Endothelial cell of umbilical vein (primary cell): ENCODE measurements at regions not wholly inside any gene's neighbourhood (a gene's known extent, or its start where the extent isn't known, plus 50 kb on each side); places are given as distances from the start of the nearest gene placed in this dataset.

ENCODE experiments used
- CTCF ChIP-seq, 2 donors: IDR thresholded peaks; 1 replicate in 1 of 2; 2 replicates in 1 of 2; pipeline ENCODE4 v1.5.1; 2011; ENCODE audit warnings: low read length in 2 of 2, mild to moderate bottlenecking in 2 of 2, moderate library complexity in 2 of 2, control low read depth in 1 of 2, inconsistent platforms in 1 of 2, low read depth in 1 of 2; ENCODE audit not compliant: insufficient read depth in 1 of 2; ENCODE audit errors: extremely low read depth in 1 of 2
- EZH2 ChIP-seq: IDR thresholded peaks from 2 replicates; pipeline ENCODE4 v1.6.1; 2012; ENCODE audit warnings: borderline replicate concordance, low read depth, mild to moderate bottlenecking, moderate library complexity, low read length, inconsistent platforms; ENCODE audit not compliant: severe bottlenecking
- JUN ChIP-seq: IDR thresholded peaks from 2 replicates; pipeline ENCODE4 v1.6.1; 2011; ENCODE audit warnings: borderline replicate concordance, low read depth; ENCODE audit not compliant: insufficient read length, insufficient read depth
- MAX ChIP-seq: IDR thresholded peaks from 2 replicates; pipeline ENCODE4 v1.6.1; 2011; ENCODE audit not compliant: insufficient read depth, insufficient read length
- MYC ChIP-seq: IDR thresholded peaks from one replicate; pipeline ENCODE4 v1.6.1; 2011; ENCODE audit warnings: mild to moderate bottlenecking, low read depth, low read length
- POLR2A ChIP-seq: IDR thresholded peaks from 2 replicates; pipeline ENCODE4 v1.6.1; 2012; ENCODE audit warnings: low read depth, mild to moderate bottlenecking, control low read depth, low read length

GRCh38 chr10:15426558-15426957 lies 55.5 kb upstream of the FAM171A1 start:
- TF ChIP-seq MAX (no peak), EZH2 (no peak), CTCF (IDR thresholded peaks at IDR 0.05; ENCODE audit: extremely low read depth in 1 of 2, insufficient read depth in 1 of 2, low read depth in 1 of 2, low read length in 2 of 2) (no peak), JUN (no peak), MYC (no peak), POLR2A (no peak)
